H4 (cell line): ENCODE measurements at regions not wholly inside any gene's neighbourhood (a gene's known extent, or its start where the extent isn't known, plus 50 kb on each side); places are given as distances from the start of the nearest gene placed in this dataset.
A peak's percentile ranks its signal among the peaks of the same experiment; 100 is the strongest.

Source experiments
- DNase-seq: peaks from one replicate; pipeline ENCODE4 v3.0.0-alpha.2; 2015; ENCODE audit warnings: low spot score

DNA sequence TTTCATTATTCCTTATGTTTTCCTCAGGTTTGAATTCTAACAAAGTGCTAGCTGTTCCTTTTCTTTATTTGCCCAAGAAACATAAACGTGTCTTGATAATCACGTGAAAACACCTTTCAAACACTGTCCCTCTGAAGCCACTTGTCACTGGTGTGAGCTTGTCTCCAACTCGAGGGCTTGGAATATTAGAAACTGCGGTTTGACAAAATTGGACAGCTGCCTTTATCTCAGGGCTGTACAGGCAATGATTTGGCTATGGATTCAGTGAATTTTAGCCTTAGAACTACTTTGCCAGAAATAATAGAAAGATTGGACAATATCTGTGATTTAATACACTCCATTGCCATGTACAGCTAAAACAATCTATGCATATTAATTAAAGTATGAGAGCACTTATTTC is 763.0 kb upstream of the ACVR2A start:
- no peak for DNase-seq

DNA sequence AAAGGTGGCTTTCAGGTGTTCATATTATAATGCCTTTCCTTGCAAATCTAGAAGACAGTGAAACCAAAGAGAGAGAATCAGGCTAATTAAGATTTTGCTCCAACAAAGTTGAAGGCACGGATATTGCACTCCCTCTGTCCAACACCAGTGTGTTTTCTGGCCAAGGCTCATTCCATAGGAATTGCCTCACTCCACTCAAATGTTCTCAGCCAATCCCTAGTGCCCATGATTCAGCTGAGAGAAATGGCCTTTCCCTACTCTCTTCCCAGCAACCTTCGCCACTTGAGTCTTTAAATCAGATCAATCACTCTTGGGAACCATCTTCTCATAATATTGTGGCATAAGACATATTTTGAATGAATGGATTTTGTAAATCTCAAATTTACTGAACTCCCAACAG is 768.2 kb upstream of the ACVR2A start:
- no peak for DNase-seq

DNA sequence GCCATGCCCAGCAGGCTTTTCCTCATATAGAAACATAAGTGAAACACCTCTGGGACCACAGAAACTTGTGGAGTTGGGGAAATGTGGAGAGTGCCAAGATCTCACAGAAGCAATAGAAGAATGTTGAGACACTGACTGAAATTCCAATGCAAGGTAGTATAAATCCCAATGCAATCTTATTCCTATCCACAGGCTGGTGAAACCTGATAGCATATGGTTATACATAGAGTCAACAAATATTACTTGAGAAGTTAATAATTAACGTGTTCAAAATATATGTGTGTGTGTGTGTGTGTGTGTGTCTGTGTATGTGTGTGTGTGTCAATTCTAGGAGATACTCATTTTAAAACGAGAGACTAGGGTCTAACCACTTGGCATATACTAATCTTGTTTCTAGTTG is 776.8 kb upstream of the ACVR2A start:
- no peak for DNase-seq

DNA sequence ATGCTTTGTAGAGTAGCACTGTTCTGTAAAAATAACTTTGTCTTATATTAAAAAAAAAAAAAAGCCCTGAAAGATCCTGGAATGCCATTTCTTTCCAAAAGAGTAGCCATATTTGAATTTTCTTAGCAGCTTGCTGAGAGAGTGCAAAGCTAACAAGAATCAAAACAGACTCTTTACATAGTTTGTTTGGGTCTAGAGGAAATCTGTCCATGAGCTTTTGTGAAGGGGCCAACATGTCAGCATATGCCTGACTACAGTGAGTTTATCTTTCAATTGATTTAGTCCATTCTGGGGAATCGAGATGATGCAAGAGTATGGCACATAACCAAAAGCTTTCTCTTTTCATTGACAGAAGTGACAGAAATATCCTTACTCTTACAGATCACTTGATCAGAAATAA is 777.7 kb upstream of the ACVR2A start:
- DNase-seq: no peak

DNA sequence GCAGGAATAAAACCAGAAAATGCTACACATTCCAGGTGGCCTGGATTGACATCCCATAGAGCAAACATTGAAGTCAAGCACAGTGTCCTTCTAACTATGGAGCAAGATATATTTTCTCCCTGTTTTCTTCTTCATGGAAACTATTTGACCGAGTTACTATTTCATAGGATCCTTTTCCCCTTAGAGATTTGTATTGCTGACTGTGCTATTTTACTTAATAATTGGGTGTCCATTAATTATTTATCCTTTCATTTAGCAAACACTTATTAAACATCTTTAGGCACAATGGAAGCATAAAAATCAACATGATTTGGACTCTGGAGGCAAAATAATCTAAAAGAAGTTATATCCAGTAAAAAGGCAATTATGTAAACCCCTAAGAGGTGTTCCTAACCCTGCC is 782.8 kb upstream of the ACVR2A start:
- DNase-seq: no peak

DNA sequence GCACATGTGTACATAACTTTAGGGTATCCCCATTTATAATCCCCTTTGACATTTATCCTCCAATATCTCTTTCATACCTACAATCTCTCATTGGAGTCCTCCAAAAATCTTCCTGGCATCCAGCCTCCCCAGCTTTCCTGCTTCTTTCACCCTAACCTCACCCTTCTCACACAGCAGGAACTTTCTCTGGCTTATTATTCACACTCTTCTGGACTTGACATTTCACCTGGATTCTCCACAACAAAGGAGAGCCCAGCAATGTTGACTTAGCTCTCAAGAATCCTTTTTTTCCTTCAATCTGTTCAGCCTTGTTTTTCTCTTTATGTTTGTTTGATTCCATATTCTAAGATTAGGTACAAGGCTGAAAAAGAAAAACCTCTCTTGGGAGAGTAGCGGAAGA is 783.6 kb upstream of the ACVR2A start:
- no peak for DNase-seq

DNA sequence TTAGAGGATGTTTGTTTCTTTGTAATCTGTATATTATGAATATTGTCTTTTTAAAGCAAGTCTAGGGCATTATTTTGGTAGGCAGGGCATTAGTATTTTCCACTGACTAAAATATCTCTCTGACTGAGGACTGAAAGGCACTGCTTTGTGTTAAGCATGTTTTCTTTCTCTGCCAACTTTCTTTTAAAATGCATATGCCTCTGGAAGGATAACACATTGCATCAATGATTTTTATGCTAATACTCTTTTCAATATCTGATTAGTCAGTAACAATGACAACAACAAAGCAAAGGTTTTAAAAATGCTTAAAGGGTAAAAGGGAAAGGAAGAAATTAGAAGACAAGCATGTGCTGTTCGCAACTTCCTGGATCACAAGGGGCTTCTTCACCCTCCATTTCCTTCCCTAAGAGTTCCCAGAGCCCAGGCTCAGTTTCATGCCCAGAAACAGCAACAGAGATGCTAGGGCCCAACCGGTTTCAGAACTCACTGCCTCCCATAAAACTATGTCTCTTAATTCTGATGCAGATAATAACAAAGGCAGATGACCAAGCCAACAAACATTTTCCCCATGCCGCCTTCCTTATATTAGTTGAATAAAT is 786.8 kb upstream of the ACVR2A start:
- no peak for DNase-seq

DNA sequence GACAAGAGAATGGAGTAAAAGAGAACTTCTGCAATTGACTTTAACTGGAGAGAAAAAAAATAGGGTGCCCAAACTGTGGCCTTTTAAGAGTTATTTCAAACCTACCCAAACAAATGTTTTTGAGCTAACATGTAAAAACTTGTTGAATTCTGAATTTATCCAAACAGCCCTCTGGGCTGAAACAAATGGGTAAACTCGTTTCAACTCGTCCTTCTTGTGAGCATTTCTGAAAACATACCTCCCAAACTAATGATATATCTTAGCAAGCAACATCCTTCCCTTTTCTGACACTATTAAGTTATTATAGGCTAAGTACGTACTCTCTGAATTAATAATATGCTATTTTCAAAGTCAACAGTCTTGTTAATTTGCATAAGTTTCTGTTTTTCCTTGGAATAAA is 793.0 kb upstream of the ACVR2A start:
- no peak for DNase-seq

DNA sequence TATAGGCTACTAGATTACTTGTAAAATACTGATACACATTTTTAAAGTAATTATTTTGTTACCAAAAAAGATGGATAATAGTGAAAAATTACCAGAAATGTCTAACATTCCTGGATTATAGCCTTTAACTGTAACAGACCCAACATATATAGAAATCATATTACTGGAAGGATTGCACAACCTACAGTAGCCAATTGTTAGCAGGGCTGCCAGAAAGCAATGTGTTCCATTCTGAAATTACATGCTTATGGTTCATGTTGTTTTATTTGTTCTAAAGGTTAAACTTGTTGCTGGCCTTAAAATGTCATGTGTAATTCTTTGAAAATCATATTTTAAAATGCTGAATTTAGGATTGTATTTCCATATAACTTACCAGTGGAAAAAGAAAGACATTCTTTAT is 793.6 kb upstream of the ACVR2A start:
- no peak for DNase-seq

DNA sequence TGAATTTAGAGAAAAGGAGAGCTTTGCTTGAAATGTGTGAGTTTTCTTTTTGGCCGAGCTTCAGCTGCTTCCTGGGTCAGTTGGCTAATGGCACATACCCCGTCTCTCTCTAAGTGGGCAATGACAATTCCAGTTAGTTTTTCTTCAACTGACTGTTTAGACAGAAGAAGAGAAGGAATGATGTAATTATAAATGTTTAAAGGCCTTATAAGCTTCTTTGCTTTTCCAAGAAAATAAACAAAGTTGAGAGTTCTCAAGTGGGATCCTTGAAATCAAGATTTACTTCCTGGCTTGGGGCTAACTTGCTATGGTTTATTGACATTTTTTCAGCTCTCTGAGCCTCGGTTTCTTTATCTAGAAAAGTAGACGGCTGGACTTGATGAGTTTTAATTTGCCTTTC is 794.9 kb upstream of the ACVR2A start:
- DNase-seq: peak; percentile 30

DNA sequence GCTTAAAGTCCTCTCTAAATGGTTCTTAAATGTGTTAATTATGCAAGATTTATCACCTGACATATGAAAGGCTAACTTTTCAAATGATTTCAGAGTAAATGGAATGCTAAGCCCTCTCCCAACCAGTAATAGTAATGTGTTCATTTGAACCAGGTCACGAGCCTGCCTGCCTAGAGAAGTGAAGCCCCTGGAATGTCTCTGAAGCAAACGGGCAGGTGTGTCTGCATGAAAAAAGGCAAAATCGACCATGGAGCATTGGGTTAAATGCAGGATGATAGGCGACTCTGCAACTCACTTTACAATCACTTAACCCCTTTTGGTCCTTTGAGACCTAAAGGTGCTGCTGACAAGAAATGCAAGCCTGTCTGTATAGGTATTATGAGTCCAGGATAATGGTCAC is 798.4 kb upstream of the ACVR2A start:
- no peak for DNase-seq

DNA sequence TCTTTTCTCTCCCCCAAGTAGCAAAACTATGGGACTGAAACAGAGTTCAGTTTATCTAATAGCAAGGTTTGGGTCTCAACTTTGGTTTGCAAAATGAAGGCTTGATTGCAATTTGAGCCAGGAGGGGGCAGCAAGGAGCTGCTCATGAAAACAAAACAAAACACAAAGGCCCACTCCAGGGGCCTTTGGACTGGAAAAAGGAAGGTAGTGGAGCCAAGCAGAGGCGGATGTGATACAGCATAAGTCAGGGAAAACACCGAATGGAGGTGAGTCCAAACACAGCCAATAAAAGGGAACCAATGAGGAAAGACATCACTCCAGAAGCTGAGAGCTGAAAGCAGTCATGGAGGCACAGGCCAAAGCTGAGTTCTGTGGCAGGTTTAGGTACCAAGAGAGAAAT is 799.7 kb upstream of the ACVR2A start:
- peak; percentile 63 for DNase-seq

DNA sequence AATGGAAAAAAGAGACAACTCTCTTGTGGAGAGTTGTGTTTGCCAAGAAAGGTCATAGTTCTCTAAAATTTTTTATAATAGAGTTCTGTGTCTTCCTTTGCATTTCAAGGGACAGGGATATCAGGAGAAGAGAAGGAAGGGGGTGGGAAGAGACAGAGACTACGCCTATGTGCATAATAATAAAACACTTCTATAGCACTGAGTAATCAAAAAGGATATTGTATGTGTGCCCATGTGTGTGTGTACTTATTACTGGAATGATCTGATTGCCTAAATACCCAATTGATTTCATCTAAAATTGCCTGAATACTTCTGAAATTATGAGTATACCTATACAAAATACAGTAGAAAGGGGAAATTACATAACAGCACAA is 803.7 kb upstream of the ACVR2A start:
- no peak for DNase-seq

DNA sequence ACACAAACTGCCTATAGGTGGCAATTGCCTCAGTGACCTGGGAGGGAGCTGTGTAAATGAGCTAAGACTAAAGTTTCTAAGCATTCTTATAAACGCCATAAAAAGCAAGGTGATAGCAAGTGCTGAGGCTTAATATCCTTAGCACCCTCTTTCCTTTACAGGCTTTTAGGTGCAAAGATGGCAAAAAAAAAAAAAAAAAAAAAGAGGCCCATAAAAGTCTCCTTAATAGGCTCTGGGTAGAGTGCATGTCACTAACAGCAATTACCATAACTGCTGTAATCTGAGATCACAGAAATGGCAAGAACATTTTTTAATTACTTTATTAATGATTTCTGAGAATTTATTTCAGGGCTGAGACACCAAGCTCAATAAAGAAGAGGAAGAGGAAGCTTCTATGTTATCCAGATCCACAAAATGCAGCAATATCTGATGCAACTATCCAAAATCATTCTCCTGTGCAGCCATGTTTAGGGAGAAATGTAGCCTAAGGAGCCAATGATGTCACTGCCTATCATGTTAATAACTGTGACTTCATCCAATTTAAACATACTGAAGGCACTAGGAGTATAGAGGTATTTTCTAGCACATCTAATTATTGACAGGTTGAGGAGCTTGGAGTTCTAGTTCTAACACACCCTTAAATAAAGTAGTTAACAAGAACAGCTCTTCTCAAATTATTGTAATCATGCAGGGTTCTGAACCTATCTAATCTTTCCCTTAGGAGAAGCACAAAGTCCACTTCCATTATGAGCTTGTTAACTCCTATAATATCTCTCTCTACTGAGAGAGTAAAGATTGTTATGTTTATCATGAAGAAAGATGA is 804.3 kb upstream of the ACVR2A start:
- DNase-seq: no peak

DNA sequence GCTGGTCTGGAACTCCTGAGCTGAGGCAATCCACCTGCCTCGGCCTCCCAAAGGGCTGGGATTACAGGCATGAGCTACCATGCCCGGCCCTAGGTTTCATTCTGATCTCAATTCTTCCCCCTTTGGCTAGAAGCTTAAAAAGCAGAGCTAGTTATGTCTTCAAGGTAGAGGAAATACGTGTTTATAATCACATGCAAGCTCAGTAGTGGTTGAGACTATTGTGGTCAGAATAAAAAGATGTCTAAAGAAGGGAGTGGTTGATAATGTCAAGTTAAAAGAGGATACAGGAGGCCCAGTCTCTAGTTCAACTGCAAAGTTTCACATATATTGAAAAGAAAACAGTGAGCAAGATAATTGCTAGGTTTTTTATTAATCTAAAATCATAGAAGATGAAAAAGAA is 807.8 kb upstream of the ACVR2A start:
- DNase-seq: no peak

DNA sequence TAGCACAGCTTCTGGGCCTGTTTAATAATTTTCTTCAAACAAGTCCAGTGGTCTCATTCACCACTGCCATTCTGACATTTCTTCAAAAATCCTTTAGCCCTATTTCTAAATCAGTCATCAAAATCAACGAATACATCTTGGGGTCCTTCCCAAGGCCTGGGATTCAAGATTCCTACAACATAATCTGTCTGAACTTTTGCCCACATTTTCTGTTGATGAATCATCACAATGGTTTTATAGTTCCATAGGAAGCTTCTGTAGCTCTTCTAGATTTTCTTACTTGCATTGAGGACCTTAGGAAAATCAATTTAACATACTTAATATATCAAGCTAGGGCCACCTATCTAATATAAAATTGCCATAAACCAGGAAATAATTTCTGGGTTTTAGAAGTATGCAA is 811.8 kb upstream of the ACVR2A start:
- no peak for DNase-seq

DNA sequence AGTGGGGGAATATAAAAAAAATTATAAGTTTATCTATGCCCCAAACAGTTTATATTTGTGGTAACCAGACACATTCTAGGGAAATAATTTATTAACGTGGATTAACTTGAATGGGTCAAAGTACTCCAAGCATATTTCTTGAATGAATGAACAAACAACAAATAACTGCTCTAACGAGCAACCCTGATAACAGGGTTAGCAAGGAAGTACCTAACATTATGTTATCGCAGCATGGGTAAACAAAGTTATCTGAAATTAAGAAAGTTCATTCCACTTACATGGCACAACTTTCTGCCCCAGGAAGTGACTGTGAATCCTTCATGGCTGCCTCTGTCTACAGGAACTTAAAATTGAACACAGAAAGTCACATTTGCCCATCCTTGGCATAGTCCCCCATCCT is 812.9 kb upstream of the ACVR2A start:
- no peak for DNase-seq

DNA sequence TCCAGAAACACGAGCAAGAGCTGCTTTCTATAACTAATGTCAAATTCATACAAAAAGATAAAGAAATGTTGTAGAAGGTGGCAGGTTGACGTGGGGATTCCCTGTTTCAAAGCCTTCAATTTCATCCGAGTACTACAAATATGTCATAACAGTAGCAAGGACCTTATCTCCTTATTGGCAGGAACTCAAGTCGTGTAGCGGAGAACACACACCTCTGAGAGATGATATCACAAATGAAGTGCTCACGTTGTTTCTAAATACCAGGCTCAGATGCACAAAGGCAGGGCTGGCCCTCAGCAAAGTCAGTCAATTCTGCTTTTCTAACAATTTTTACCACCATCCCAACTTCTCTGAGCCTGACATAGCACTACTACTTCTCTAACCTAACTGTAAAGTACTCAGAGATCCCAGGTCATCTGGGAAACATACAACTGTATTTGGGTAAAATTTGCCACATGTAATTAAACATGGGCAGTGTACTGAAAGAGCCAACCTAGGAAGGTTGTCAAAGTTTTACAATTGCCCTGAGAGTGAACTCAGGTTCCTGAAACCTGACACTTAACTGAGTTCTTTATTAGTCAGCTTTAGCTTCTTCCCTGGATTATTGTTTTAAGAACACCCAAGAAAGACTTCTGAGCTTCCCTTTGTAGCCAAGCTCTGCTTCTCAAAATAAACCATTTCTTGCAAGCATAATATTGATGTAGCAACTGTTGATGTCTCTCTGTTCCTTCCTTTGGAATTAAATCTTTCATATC is 813.7 kb upstream of the ACVR2A start:
- peak; percentile 50 for DNase-seq

DNA sequence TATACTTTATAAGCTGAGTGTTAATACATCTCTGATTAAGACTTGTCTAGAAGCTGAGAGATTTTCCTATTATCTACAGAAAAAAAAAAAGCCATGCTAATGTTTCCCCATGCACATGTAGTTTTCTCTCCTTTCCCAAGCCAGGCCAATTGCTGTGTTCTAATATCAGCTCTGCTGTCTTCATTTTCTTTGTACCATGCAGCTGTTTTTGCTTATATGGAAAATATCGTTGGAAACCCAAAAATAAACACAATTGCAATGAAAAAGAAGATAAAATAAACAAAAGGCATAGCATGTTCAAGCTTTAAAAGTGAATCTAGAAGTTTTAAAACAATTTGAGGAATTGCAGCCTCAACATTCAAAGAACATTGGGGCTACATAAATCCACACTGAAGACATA is 817.4 kb upstream of the ACVR2A start:
- no peak for DNase-seq

DNA sequence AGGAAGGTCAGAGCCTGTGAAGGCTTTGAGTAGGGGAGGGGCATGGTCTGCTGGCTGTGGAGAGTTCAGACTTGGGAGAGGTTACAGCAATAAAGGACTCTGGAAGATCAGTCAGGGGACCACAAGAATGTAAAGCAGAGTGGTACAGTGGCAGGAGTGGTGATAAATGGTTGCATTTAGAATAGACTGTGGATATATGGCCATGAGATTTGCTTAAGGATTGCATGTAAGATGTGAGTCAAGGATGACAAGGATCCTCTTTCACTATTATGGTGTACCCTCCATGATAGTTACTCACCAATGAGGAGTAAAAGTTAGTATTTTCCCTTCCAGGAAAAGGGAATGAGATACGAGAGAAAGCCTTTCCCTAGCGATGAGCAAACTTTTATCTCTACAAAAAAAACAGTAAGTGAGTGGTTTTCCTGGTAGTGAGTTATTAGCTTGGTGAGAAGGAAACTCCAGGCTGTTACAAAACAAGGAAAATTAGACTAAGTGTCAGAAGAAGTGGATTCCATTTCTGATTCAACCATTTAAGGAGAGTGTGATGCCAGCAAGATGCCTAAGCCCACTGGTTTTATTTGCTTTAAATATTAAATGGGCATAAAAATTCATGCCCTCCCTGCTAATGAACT is 818.0 kb upstream of the ACVR2A start:
- peak; percentile 25 for DNase-seq

DNA sequence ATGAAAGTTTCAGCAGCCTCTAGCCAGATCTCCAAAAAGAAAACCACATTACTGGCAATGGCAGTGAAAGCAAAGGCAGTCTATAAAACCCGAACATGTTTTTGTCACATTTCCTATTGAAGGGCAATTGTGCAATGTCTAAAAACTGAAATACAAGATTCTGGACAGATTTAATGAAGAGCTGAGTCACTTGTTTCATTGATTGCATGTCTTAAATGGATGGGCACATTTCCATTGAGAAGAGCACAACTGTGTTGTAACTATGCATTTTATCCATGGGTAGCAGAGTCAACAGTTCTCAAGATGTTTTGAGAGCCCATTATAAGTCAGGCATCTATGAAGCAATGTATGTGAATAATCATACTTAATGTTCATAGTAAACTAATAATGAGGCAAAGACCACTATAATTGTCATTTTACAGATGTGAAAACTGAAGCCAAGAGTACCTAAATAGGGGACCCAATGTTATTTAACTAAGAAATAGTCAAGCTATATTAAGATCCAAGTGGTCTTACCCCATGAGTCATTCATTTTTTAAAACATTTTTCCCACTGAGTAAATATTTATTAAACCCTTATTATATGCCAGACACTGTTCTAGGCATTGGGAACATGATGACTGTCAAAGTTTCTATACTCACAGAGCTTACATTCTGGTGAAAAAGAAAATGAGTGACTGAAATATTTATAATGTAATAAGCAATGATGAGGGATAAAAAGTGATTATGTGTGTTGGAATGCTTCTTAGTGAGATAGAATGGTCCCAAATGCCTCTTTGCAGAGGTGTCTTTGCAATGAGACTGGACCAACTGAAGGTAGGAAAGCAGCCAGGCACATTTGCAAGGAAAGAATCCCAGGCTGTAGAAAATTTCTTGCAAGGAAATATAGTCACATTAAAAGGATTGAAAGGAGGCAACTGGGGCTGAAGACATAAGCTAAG is 818.9 kb upstream of the ACVR2A start:
- DNase-seq: peak; percentile 8

DNA sequence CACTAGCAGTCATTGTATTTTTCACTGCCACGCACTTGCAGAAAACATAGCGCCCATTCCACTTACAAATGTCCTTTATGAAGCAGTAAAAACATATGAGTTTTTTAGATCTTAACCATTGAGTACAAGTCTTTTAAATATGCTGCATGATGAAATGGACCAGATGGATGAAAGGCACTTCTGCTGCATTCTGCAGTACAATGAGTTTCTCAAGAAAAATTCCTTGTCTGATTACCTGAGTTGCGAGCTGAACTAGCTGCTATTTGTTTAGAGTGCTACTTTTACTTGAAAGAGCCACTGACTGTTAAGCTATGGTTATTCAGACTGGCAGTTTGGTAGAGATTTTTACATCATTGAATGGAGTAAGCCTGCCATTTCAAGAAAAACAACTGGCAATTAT is 825.5 kb upstream of the ACVR2A start:
- no peak for DNase-seq
